ENCODE measurements at regions not wholly inside any gene's neighbourhood (a gene's known extent, or its start where the extent isn't known, plus 50 kb on each side); places are given as distances from the start of the nearest gene placed in this dataset.

DNA sequence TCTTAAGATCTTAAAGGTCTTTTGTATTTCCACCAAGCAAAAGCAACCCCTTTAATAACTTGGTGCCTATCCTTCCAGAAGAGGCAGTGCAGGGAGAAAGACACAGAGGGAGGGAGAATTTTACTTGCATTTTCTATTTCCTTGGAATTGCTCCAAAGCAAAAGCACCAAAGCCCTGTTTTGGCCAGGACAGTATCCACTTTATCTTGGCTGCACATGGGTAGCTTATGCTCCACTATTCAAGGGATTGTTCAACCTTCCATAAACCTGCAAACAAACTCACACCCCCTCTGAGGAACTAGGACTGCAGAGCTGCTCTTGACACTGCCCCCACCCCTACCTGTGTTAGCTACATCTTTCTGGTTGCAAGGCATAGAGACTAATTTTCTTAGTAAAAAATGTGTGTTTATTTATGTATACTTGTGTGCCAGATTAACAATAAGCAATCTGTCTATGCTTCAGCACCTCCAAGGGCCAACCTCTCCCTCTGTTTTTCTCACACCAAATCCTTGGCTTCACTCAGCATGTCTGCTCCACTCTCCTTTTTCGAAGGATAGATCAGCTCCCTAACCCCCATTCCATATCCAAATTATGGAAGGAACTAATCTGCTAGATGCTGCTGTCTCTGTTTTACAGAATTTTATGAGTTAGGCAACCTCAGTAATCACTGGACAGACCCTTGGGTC lies 68.1 kb upstream of the KLF12 start:
- ChIA-PET CTCF (interaction anchor here (1.2 kb wide), 1 partner anchor 11 kb away, joined by 5 read pairs; no protein-coding TSS in a partner anchor), POLR2A (no interaction called here)
- DNase-seq (ENCODE audit: extremely low spot score) = no peak
- TF ChIP-seq, protein P1, sequence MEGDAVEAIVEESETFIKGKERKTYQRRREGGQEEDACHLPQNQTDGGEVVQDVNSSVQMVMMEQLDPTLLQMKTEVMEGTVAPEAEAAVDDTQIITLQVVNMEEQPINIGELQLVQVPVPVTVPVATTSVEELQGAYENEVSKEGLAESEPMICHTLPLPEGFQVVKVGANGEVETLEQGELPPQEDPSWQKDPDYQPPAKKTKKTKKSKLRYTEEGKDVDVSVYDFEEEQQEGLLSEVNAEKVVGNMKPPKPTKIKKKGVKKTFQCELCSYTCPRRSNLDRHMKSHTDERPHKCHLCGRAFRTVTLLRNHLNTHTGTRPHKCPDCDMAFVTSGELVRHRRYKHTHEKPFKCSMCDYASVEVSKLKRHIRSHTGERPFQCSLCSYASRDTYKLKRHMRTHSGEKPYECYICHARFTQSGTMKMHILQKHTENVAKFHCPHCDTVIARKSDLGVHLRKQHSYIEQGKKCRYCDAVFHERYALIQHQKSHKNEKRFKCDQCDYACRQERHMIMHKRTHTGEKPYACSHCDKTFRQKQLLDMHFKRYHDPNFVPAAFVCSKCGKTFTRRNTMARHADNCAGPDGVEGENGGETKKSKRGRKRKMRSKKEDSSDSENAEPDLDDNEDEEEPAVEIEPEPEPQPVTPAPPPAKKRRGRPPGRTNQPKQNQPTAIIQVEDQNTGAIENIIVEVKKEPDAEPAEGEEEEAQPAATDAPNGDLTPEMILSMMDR (IDR thresholded peaks at IDR 0.05; ENCODE audit: control extremely low read depth, extremely low read depth, low read depth, missing control alignments) = no peak

DNA sequence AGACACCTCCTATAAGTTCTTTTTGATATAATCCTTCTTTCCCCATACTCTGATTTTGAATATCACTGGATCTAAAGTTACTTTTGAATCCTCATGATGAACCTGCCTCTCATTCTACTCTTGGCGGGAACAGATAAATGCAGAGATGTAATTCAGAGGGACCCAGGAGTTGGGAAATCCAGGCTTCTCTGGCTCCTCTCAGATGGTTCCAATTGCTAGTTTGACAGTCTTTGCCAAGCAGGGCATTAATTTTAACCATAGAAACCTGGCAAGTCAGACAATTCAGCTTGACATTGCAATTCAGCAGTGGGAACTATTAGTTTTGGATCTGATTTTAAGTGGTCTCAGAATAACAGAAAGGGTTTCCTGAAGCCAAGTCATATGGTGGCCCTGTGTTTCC lies 67.3 kb upstream of the KLF12 start:
- POLR2A ChIA-PET = no interaction called here
- no peak for DNase-seq (ENCODE audit: extremely low spot score)
- CTCF ChIA-PET = no interaction called here
- TF ChIP-seq, protein P1 (IDR thresholded peaks at IDR 0.05; ENCODE audit: control extremely low read depth, extremely low read depth, low read depth, missing control alignments) = no peak

DNA sequence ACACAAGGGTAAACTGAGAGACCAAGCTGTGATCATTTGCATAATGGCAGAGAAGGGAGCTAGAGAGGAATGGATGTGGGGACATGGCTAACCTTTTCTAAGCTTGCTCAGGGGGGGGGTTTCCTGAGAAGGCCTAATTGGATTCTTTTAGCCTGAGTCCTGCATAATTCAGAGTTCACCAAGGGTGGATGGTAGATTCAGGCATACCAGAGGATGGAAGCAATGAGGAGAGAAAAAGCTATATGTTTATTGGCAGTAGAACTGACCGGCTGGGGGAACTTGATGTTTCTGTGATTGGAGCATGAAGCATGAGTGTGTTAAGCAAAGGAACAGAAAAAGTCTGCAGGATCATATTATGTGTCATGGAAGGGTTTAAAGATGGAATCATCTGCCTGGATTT lies 65.9 kb upstream of the KLF12 start:
- TF ChIP-seq, protein P1 (IDR thresholded peaks at IDR 0.05; ENCODE audit: control extremely low read depth, extremely low read depth, low read depth, missing control alignments) = no peak
- ChIA-PET POLR2A (no interaction called here), CTCF (no interaction called here)
- DNase-seq (ENCODE audit: extremely low spot score) = no peak

DNA sequence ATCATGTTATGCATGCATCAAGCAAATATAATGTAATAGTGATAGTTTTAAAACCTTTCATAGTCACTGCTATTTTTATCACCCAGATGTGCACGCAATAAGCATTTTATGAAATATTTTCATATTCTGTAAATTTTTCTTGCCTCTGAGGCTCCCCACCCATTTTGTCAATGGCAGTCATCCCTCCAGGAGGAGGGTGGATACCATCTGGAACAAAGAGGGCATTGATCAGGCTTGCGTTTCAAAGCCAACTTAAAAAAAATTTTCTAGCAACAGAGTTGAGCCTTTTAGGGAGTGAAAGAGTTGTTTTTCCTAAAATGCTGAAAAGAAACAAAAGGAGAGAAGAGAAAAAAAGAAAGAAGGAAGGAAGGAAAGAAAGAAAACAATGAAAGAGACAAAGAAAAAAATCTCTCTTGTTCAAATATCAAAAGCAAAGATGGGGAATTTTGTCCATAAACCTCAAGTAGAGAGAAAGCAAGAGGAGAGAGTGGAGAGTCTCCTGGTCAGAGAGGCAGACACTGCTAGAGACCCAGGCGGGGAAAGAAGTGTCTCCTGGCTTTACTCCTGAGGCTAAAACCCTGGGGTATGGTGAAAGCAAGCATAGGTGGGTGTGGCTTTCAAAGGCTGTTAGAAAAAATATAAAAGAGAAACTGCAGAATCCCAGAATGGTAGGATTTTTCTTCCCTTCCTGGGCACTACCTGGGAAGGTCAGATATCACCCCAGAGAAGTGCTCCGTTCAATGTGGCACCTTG lies 63.6 kb upstream of the KLF12 start:
- POLR2A ChIA-PET = no interaction called here
- CTCF ChIA-PET = no interaction called here
- TF ChIP-seq, protein P1 (IDR thresholded peaks at IDR 0.05; ENCODE audit: control extremely low read depth, extremely low read depth, low read depth, missing control alignments) = no peak
- no peak for DNase-seq (ENCODE audit: extremely low spot score)

DNA sequence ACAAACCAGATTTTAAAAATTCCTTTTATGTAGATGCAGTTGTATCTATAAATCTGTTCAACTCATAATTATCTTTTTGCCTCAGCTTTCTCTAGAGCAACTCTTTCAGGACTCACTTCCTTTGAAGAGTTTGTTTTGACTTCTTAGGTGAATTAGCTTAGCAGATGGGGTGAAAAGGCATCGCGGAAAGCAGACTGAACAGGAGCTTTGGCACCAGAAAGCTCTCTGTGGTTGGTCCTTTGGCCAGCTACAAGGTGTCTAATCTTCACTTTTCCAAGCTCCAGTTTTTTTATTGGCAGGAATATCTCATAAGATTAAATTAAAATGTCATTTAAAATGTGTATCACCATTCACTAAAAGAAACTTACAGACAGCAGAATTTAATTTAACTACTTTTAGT lies 60.6 kb upstream of the KLF12 start:
- POLR2A ChIA-PET = no interaction called here
- CTCF ChIA-PET = interaction anchor here (1.1 kb wide), 1 partner anchor 10 kb away, joined by 3 read pairs; no protein-coding TSS in a partner anchor
- TF ChIP-seq, protein P1 (IDR thresholded peaks at IDR 0.05; ENCODE audit: control extremely low read depth, extremely low read depth, low read depth, missing control alignments) = no peak
- DNase-seq (ENCODE audit: extremely low spot score) = no peak

DNA sequence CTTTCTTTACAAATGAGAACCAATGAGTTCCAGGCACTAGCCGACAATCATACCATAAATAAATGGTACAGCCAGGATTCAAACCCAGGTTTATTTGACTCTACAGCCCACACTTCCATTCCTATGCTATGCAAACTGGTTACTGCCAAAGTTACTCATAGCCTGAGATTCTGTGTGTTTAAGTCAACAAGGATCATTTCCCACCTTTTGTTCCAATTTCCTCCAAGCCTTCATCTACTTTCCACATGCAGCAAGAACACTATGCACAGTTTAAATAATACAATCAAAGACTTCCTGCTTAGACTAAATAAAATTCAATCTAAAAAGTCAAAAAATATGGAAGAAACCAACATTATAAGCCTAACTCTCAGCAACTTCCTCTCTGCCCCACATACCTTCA lies 59.2 kb upstream of the KLF12 start:
- TF ChIP-seq, protein P1 (IDR thresholded peaks at IDR 0.05; ENCODE audit: control extremely low read depth, extremely low read depth, low read depth, missing control alignments) = no peak
- CTCF ChIA-PET = no interaction called here
- POLR2A ChIA-PET = no interaction called here
- no peak for DNase-seq (ENCODE audit: extremely low spot score)

Measured in GM10248 (cell line).